ENCODE measurements at regions not wholly inside any gene's neighbourhood (a gene's known extent, or its start where the extent isn't known, plus 50 kb on each side); places are given as distances from the start of the nearest gene placed in this dataset.
"Not testable (repeated sequence)": the region's sequence is repeated elsewhere in the genome, so short reads cannot be mapped to it uniquely, and the experiment has no call there.

GRCh38 chr16:88202207-88202745, 180.5 kb upstream of the ZNF469 start:
- ATAC-seq, result no peak

- ATAC-seq, result not testable (repeated sequence)
Observed at GRCh38 chr16:88202856-88203681, 179.7 kb upstream of the ZNF469 start.

GRCh38 chr16:88204131-88205110, 178.3 kb upstream of the ZNF469 start:
- not testable (repeated sequence) for ATAC-seq

GRCh38 chr16:88205482-88205881, 177.3 kb upstream of the ZNF469 start:
- not testable (repeated sequence) for ATAC-seq

GRCh38 chr16:88206006-88206405, 176.8 kb upstream of the ZNF469 start:
- peak; percentile 31 for ATAC-seq

- not testable (repeated sequence) for ATAC-seq
Observed at GRCh38 chr16:88206516-88206915, 176.2 kb upstream of the ZNF469 start.

GRCh38 chr16:88208112-88208511, 174.6 kb upstream of the ZNF469 start:
- no peak for ATAC-seq

- ATAC-seq, result not testable (repeated sequence)
Observed at GRCh38 chr16:88208776-88209175, 174.0 kb upstream of the ZNF469 start.

GRCh38 chr16:88209579-88209978, 173.2 kb upstream of the ZNF469 start:
- not testable (repeated sequence) for ATAC-seq

- ATAC-seq, result not testable (repeated sequence)
Observed at GRCh38 chr16:88213937-88214336, 168.8 kb upstream of the ZNF469 start.

- ATAC-seq, result not testable (repeated sequence)
Observed at GRCh38 chr16:88221001-88221761, 161.6 kb upstream of the ZNF469 start.

- ATAC-seq, result not testable (repeated sequence)
Observed at GRCh38 chr16:88223696-88224095, 159.1 kb upstream of the ZNF469 start.

GRCh38 chr16:88224131-88224898, 158.4 kb upstream of the ZNF469 start:
- not testable (repeated sequence) for ATAC-seq

- ATAC-seq, result not testable (repeated sequence)
Observed at GRCh38 chr16:88225640-88226230, 157.0 kb upstream of the ZNF469 start.

- ATAC-seq, result not testable (repeated sequence)
Observed at GRCh38 chr16:88226302-88226701, 156.5 kb upstream of the ZNF469 start.

GRCh38 chr16:88227026-88227721, 155.6 kb upstream of the ZNF469 start:
- ATAC-seq, result not testable (repeated sequence)

GRCh38 chr16:88227722-88228482, 154.9 kb upstream of the ZNF469 start:
- not testable (repeated sequence) for ATAC-seq

- ATAC-seq, result not testable (repeated sequence)
Observed at GRCh38 chr16:88228751-88229150, 154.0 kb upstream of the ZNF469 start.

- not testable (repeated sequence) for ATAC-seq
Observed at GRCh38 chr16:88229710-88230109, 153.0 kb upstream of the ZNF469 start.
